ENCODE measurements at regions not wholly inside any gene's neighbourhood (a gene's known extent, or its start where the extent isn't known, plus 50 kb on each side); places are given as distances from the start of the nearest gene placed in this dataset.
"Not testable (repeated sequence)": the region's sequence is repeated elsewhere in the genome, so short reads cannot be mapped to it uniquely, and the experiment has no call there.

DNA sequence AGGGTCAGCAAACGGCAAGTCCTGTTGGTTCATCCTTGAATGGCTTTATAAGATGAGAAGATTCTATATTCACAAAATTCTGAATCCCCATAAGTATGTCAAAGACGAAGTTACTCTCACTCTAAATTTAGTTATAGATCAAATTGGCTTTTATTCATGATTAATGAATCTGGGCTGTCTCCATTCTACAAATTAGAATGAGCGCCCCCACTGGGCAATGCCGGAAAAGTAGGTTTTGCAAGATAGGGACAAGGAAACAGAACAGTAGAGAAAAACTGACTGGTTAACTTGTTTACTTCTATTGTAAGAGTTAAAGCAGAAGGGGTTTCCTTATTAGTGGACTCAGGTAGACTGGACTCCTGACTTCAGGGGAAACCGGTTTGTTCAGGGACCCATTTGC is 100.3 kb downstream of the F11 start:
- no peak for DNase-seq (ENCODE audit: low read depth, low spot score)
- Histone ChIP-seq H3K27me3 (ENCODE audit: insufficient read depth, low read length) (no peaks in the 10 kb centered on the region), H3K27ac (ENCODE audit: low read depth, low read length) (no peak overlapping the region), H4K20me1 (ENCODE audit: insufficient read depth) (no peaks in the 10 kb centered on the region), H3K9me2 (ENCODE audit: insufficient read depth) (no peaks in the 10 kb centered on the region), H3K9me3 (ENCODE audit: control insufficient read depth in 1 of 2, insufficient read depth in 1 of 2, low read depth in 1 of 2, low read length in 2 of 2) (peaks cover 7 to 13% of the 10 kb centered on the region in 2 experiments; a peak in 2 of 4 replicates), H3K9ac (ENCODE audit: low read length) (no peak overlapping the region), H3K4me3 (replicated peaks in 1 of 2; ENCODE audit: low read depth in 1 of 2, low read length in 2 of 2) (no peak overlapping the region), H3K4me2 (ENCODE audit: low read length) (no peak overlapping the region), H3K4me1 (ENCODE audit: control insufficient read depth in 1 of 2, insufficient read depth in 2 of 2, low read length in 2 of 2) (no peaks in the 10 kb centered on the region), H2AFZ (ENCODE audit: low read depth, low read length, poor library complexity, severe bottlenecking) (no peak overlapping the region), H3K79me2 (ENCODE audit: insufficient read depth, low read length) (no peaks in the 10 kb centered on the region), H3K36me3 (ENCODE audit: control insufficient read depth in 1 of 2, insufficient read depth in 2 of 2, low read length in 2 of 2) (no peaks in the 10 kb centered on the region)
- BruUV-seq (replicated peaks): no TSS peak
- no peak for ATAC-seq
- no peak for TF ChIP-seq RAD21 (IDR thresholded peaks at IDR 0.05; ENCODE audit: low read depth)
- TF ChIP-seq, protein P1, sequence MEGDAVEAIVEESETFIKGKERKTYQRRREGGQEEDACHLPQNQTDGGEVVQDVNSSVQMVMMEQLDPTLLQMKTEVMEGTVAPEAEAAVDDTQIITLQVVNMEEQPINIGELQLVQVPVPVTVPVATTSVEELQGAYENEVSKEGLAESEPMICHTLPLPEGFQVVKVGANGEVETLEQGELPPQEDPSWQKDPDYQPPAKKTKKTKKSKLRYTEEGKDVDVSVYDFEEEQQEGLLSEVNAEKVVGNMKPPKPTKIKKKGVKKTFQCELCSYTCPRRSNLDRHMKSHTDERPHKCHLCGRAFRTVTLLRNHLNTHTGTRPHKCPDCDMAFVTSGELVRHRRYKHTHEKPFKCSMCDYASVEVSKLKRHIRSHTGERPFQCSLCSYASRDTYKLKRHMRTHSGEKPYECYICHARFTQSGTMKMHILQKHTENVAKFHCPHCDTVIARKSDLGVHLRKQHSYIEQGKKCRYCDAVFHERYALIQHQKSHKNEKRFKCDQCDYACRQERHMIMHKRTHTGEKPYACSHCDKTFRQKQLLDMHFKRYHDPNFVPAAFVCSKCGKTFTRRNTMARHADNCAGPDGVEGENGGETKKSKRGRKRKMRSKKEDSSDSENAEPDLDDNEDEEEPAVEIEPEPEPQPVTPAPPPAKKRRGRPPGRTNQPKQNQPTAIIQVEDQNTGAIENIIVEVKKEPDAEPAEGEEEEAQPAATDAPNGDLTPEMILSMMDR (IDR thresholded peaks at IDR 0.05 in 2 of 3, conservative IDR thresholded peaks at IDR 0.05 in 1 of 3; ENCODE audit: borderline replicate concordance in 1 of 3, insufficient read depth in 1 of 3, low read depth in 2 of 3, low read length in 2 of 3): peak in 1 of 3 experiments; percentile 31; a peak in 2 of 6 replicates
- intact Hi-C loops (cut with micrococcal nuclease): no loop called here
- ChIA-PET POLR2A (no interaction called here), CTCF (no interaction called here), RAD21 (ENCODE audit: low non-redundant PET in 1 of 2, low total read pairs in 2 of 2, uncharacterized antibody in 2 of 2, unreplicated experiment in 2 of 2) (no interaction called here)

DNA sequence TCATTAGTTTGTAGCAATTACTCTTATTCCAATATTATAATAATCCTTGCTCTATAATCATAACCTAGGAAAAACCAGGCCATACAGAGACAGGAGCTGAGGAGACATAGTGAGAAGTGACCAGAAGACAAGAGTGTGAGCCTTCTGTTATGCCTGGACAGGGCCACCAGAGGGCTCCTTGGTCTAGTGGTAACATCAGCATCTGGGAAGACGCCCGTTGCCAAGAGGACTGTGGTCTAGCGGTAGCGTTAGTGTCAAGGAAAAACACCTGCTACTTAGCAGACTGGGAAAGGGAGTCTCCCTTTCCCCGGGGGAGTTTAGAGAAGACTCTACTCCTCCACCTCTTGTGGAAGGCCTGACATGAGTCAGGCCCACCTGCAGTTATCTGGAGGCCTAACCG is 97.0 kb downstream of the F11 start:
- RAD21 ChIA-PET (ENCODE audit: low non-redundant PET in 1 of 2, low total read pairs in 2 of 2, uncharacterized antibody in 2 of 2, unreplicated experiment in 2 of 2): not testable (repeated sequence)

More for the DNA sequence above, 97.0 kb downstream of the F11 start:
- H3K9me2 ChIP-seq (ENCODE audit: insufficient read depth); BruUV-seq (replicated peaks); POLR2A ChIA-PET; H2AFZ ChIP-seq (ENCODE audit: low read depth, low read length, poor library complexity, severe bottlenecking); H3K4me3 ChIP-seq (replicated peaks in 1 of 2; ENCODE audit: low read depth in 1 of 2, low read length in 2 of 2); ATAC-seq; H4K20me1 ChIP-seq (ENCODE audit: insufficient read depth); CTCF ChIA-PET; H3K27me3 ChIP-seq (ENCODE audit: insufficient read depth, low read length); H3K4me1 ChIP-seq (ENCODE audit: control insufficient read depth in 1 of 2, insufficient read depth in 2 of 2, low read length in 2 of 2); H3K9ac ChIP-seq (ENCODE audit: low read length); H3K4me2 ChIP-seq (ENCODE audit: low read length); H3K36me3 ChIP-seq (ENCODE audit: control insufficient read depth in 1 of 2, insufficient read depth in 2 of 2, low read length in 2 of 2); intact Hi-C loops (cut with micrococcal nuclease); H3K27ac ChIP-seq (ENCODE audit: low read depth, low read length); H3K79me2 ChIP-seq (ENCODE audit: insufficient read depth, low read length): not testable (repeated sequence)
- peak; percentile 12 for DNase-seq (ENCODE audit: low read depth, low spot score)
- peaks cover 7 to 13% of the 10 kb centered on the region in 2 experiments; a peak in 2 of 4 replicates for H3K9me3 ChIP-seq (ENCODE audit: control insufficient read depth in 1 of 2, insufficient read depth in 1 of 2, low read depth in 1 of 2, low read length in 2 of 2)
- TF ChIP-seq RAD21 (IDR thresholded peaks at IDR 0.05; ENCODE audit: low read depth): peak; percentile 34; the same call in 1 of the 2 replicates
- TF ChIP-seq, protein P1 (IDR thresholded peaks at IDR 0.05 in 2 of 3, conservative IDR thresholded peaks at IDR 0.05 in 1 of 3; ENCODE audit: borderline replicate concordance in 1 of 3, insufficient read depth in 1 of 3, low read depth in 2 of 3, low read length in 2 of 3): peak in 2 of 3 experiments; percentile 18 to 27; a peak in 2 of 6 replicates

Measured in HCT116 (cell line).